HCEC 1CT (cell line): ENCODE measurements at regions not wholly inside any gene's neighbourhood (a gene's known extent, or its start where the extent isn't known, plus 50 kb on each side); places are given as distances from the start of the nearest gene placed in this dataset.
"Not testable (repeated sequence)": the region's sequence is repeated elsewhere in the genome, so short reads cannot be mapped to it uniquely, and the experiment has no call there.

ENCODE experiments used
- DNase-seq: peaks from one replicate; pipeline ENCODE4 v3.0.0-alpha.2; 2017

DNA sequence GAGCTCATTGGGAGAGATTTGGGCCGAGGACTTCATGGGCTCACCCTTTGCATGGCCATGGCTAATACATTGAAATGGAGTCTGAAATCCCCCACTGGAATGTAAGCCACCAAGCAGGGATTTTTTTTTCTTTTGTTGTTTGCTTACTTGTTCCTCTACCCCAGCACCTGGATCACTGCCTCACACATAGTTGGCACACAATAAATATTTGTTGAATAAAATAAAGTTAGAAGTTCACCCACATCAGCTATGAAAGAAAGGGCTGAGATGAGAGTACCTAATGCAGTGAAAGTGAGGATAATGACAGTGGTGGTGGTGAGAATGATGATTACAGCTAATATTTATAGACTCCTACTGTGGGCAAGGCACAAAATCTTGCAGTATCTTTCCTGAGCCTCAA lies 98.1 kb upstream of the ANXA1 start:
- no peak for DNase-seq

DNA sequence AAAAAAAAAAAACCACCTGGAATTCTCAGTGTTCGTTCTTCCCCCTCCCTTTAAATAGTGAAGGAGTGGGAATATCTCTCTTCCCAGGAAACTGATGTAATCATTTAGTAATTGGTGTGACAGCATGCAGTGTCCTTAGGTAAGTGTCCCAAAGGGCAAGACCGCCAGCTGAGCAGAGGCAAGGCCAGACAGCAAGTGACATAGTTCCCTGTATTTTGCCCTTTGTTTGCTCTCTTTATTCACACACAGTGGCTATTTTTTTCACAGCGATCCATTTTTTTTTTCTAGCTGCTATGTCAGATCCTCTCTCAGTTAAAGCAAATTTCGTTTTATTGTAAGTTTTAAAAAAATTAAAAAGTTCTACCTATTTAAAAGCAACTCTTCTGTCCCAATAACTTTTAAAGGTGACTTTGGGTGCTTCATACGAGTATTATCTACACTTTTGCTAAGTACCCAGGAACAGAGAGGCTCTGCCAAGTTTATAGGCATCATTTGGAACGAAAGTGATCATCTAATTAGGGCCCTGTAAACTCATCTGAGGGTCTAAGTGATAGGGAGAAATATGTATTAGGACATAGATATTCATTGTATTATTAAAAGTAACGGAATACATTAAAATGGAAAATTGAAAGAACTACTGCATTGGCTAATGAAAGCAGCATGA lies 98.2 kb upstream of the ALDH1A1 start:
- no peak for DNase-seq

DNA sequence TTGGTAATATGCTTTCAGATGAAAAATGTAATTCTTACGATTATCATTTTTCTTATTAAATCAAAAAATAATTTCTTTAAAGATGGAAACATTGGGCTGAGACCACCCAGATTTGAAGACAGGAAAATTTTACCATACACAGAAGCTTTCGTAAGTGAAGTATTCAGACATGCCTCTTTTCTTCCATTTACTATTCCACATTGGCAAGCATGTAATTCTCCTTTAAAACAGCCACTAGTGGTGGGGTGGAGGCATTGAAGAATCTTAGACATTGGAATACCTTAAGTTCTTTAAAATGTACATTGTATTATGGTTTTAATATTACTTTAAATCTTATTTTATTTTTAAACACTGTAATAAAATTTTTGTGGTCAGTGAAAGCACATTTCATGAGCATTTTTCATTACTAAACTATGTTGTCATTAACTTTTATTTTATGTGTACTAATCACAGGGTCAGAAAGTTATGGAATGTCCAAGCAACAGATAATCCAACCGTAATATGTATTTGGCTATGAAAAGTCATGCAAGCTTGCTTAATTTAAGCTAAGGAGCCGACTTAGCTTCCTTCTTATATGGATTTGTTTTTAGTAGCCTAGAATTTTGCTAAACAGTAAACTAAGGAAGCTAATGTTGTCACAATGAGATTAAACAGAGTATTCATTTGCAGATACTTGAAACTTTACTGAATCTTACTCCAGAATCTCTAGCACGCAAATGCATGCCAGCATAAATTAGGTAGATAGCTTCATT lies 97.4 kb upstream of the ALDH1A1 start:
- peak; percentile 54 for DNase-seq

DNA sequence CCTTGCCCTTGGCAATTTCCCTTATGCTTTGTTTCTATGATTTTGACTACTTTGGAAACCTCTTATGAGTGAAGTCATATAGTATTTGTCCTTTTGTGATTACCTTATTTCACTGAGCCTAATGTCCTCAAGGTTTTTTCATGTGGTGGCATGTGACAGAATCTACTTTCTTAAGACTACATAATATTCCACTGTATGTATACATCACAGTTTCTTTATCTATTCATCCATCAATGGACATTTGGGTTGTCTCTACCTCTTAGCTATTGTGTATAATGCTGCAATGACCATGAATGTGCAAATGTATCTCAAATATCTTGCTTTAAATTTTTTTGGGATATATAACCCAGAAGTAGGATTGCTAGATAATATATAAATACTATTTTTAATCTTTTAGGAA lies 96.4 kb upstream of the ALDH1A1 start:
- no peak for DNase-seq

DNA sequence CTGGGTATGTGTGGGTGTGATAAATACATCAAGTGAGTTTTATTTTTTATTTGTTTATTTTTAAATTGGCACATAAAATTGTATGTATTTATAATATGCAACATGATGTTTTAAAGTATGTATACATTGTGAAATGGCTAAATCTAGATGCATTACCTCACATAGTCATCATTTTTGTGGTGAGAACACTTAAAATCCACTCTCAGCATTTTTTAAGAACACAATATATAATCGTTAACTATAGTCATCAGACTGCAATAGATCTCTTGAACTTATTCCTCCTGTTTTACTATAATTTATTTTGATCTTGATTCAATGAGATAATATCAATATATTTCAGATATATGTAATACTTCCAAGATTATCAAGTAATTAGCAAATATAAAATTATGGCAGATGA lies 93.9 kb upstream of the ALDH1A1 start:
- DNase-seq: no peak

DNA sequence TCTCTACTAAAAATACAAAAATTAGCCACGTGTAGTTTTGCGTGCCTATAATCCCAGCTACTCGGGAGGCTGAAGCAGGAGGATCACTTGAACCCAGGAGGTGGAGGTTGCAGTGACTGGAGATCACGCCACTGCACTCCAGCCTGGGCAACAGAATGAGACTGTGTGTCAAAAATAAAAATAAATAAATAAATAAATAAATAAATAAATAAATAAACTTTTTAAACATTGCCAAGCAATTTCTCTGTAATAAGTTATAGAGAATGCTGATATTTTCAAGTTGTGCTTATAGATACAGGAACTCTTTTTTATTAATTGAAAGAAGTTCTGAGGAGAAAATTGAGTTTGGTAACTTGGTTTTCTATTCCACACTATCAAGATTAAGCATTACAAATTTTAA lies 91.9 kb upstream of the ALDH1A1 start:
- DNase-seq: not testable (repeated sequence)

DNA sequence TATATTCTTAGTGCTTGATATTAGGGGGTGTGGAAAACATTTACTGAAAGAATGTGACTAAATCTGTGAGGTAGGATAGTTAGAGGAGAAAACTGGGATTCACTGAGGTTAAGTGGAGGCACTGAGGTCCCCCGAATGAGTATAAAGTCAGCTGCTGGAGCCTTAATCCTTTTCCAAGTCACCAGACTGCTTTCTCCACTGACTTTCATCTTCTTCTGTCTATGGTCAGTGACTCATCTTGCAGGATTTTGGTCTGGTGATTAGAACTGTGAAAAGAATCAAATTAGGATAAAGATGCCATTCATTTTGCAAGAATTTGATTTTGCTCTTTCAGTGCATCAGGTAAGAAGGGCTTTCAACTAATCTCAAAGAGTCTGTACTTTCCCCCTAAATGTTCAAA lies 89.3 kb upstream of the ALDH1A1 start:
- peak; percentile 60 for DNase-seq

DNA sequence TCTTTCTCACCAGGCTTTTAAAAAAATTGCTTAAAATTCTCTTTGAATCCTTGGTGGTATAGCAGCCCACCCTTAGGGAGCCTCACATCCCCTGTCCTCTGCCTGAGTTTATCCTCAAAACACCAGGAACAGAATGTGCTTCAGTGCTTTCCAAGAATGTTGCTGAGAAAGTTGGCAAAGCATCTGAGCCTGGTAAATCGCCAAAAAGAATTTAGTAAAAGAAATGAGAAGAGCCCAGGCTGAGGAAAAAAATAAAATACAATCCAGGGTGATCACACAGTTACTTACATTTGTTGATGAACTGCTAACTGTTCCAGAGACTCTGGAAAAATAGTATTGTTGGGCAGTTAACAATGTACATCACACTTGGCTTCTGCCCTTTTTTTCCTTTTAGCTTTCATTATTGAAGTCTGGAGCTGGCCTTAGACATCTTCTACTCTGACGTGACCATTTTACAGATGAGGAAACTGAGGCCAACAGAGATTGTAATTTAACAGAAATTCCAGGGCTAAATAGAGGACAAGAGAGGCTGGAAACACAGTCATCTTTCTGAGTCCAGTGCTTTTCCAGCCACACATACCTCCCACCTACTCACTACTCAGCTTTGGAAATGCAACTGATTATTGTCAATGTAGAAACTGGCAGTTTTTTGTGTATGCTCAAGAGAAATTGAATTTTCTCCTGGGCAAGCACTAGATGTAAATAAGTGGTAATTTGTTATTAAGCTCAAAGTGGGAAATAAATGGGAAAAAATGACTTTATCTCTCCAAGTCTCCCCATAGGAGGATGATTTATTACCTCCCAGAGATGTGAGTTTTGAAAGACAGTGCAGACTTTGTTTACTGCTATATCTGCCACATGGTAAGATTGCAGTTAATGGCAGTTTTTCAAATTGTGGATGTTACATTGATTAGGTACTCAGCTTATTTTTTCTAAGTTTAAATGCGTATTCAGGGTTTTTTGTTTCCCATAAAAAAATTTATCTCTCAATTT lies 86.7 kb upstream of the ALDH1A1 start:
- no peak for DNase-seq

DNA sequence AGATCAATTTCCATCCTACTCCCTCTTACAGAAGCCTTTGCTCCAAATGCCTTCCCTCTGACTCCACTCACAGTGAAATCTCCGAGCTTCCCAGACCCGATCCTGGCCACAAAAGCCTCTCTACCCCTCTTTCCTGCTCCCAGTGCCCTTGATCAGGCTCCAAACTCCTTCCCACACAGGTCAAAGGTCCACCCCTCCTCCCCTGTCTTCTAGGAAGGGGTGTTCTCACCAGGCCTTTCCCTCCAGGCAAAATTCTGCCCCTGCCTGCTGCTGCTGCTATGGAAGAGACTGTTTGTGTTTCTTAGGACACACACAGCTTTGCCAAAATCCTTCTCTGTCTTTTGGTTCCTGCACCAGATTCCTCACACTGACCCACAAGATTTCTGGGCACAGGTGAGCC lies 85.8 kb upstream of the ALDH1A1 start:
- DNase-seq: peak; percentile 52

DNA sequence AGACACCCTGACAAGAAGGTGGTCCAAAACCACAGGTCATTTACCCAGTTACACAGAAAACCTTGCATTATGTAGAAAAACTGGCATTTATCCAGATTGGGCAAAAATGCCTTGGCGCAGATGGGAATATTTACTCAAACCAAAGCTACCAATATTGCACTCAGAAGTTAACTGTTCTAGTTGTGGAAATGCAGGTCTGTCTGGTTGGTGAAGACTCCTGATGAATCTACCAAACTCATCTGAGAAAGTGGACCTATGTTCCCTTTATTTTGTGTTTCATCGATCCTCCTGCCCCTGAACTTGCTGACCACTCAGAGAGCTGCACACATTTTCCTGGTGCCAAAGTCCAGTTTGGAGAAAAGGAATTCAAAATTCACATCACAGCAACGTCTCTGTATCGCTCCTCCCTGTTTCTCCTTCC lies 85.2 kb upstream of the ALDH1A1 start:
- no peak for DNase-seq

DNA sequence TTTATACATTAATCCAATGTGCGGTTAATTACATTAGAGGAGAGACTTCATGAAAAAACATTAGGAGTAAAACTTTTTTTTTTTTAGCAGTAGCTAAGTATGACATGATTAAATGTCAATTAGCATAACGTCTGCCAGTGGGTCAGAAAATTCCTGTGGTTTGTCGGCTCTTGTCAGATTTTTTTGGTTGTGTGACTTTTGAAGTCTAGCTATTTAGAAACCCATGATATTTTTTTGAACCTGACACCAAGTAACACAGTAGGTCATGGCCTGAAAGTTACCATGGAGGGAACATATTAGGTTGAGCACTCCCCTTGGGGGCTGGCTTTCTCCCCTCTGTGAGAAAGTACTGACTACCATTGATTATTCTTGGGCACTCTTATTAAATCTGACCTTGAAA lies 84.8 kb upstream of the ALDH1A1 start:
- DNase-seq: no peak

DNA sequence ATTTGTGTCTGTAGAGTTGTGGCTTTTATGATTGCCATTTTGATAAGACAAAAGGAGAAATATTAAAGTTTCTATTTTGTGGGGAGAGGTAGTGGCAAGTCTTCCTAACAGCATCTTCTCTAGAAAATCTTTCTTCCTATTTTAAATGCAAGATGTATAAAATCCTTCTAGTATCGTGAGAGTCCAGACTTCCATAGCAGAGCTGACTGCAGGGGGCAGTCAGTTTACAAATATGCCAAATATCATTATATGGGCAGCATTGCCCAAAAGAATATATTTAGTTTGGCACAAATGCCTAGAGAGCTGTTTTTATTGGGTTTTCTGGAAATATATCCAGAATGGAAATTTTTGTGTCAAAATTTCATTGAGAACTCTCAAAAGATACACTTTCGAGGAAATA lies 82.1 kb upstream of the ALDH1A1 start:
- no peak for DNase-seq

DNA sequence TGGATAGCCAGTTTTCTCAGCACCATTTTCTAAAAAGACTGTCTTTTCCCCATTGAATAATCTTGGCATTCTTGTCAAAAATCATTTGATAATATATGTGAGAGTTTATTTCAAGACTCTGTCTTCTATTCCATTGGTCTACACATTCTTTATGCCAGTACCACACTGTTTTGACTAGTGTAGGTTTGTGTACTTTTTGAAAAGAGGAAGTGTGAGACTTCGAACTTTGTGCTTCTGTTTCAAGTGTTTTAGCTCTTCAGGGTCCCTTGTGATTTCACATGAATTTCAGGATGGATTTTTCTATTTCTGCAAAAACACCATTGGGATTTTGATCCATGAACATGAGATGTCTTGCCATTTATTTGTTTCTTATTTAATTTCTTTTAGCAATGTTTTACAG lies 78.5 kb upstream of the ALDH1A1 start:
- no peak for DNase-seq

DNA sequence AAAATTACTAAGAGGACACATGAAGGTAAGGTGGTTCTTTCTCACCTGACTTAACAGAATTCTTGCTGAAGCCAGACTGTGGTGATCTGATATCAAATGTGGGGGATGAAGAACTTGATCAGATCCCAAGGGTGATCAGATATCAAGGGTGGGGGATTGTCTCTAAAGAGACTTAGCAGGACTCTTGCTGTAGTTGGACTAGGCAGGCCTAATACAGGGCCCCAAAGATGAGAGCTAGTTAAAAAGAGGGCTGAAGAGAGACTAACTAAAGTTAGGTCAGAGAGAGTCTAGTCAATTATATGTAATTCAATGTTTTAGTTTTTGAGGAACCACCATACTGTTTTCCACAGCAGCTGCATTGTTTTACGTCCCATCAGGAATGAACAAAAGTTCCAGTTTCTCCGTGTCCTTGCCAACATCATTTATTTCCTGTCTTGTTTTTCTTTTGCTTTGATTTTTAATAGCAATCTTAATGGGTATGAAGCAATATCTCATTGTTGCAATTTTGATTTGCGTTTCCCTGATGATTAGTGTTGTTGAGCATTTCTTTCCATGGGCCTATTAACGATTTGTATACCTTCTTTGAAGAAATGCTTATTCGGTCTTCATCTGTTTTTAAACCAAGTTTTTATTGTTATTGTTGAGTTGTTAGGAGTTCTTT lies 77.6 kb upstream of the ALDH1A1 start:
- no peak for DNase-seq

DNA sequence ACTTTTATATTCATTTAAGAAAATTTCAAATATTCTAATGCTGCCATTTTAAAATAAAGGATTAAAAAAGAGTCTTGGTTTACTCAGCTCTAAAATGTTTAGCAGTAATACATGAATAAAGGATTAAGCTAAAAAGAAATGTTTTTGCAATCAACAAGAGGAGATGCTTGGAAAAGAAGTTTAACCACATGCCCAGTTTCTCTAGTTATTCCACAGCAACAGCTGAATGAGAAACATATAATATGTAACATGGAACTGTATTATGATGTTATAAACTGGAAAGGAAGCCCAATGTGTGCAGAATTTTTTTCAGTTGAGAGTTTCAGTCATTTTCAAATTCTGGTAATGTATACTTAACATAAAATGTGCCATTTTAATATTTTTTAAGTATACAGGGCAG lies 76.5 kb upstream of the ALDH1A1 start:
- DNase-seq: no peak

DNA sequence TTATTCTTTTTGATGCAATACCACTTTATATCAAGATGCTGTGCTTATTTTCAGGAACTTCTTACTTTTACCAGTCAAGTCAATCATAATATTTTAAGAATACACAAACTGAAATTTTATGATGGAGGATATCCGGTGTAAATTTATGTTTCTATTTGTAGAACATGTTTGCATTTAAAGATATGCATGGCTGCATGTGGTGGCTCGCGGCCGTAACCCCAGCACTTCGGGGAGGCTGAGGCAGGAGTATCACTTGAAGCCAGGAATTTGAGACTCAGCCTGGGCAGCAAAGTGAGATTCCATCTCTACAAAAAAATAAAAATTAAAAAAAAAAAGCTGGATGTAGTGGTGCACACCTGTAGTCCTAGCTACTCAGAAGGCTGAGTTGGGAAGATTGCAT lies 73.5 kb upstream of the ALDH1A1 start:
- DNase-seq: no peak

DNA sequence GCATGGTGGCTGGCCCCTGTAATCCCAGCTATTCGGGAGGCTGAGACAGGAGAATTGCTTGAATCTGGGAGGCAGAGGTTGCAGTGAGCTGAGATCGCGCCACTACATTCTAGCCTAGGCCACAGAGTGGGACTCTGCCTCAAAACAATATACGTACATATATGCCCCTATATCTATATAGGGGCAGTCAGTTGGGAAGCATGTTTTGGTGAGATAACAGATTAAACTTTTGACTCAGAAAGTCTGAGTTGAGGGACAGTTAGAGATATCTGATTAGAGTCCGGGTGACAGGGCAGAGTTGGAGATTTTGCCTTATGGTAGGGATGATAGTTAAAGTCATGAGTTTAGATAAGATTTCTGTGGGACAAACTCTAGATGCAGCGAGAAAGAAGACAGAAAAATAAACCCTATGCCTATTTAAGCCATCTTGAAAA lies 71.8 kb upstream of the ALDH1A1 start:
- no peak for DNase-seq

DNA sequence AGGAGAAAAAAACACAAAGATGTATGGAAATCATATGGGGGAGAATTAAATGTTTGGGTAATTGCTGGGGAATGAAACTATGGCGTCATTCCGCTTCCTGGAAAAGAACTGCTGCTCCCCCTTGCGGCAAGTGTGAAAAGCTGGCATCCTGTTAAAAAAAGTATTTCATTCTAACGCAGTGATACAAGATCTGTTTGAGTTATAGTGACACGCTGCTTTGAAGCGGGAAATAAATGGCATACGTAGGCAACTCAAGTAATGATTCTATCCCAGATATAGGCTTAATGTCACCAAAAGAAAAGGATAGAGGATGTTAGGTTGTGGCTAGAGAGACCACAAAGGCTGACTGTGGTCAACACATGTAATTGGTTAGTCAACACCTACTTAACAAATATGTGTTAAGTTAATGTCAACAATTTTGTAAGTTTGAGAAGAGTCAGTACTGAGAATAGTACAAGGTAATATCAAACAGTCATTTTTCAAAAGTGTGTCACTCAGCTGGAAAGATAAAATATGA lies 70.2 kb upstream of the ALDH1A1 start:
- peak; percentile 80 for DNase-seq

DNA sequence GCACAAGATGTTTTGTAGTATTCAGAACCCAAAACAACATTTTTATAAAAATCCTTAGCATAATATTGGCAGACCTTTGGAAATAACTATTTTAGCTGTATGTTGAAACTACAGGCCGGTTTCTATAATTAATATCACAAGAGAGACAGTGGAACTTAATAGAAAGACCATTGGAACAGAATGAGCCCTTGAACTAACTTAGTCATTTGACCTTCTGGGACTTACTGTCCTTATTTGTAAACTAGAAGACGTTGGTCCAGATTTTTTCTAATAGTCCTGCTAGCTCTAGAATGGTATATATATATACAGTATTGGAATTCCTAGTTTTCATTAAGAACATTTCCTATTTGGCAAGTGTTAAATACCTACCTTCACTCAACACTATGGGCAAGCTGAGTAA lies 69.5 kb upstream of the ALDH1A1 start:
- no peak for DNase-seq

DNA sequence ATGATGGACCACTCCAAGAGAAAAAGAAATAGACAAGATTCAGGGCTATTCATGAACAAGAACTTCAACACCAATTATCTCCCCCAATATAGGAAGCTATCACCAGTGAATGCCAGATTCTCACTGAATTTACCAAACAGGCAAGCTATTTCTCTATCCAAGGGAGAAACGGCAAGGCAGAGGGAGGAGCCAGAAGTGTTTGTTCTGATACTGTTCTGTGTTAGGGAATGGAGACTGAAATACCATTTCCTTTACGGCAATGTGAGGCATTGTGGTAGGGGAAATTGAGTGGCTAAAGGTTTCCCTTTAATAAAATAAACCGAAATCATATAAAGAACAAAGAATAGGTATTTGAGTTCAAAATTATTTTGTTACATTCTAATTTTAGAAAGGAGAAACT lies 68.0 kb upstream of the ALDH1A1 start:
- no peak for DNase-seq

DNA sequence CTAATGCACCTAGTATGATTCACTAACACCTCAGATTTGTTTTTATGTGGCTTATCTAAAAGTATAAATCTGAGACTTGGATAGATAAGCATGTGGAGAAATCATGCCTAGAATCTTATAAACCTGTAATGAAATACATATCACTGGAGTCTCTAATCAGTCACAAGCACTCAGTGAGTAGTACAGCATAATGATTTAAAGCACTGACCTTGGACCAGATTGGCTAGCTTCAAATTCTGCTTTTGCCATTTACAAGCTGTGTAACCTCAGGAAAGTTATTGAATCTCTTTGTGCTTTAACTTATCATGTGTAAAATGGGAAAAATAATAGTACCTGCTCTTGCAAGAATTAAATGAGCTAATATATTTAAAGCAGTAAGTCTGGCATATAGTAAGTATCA lies 61.2 kb upstream of the ALDH1A1 start:
- no peak for DNase-seq

DNA sequence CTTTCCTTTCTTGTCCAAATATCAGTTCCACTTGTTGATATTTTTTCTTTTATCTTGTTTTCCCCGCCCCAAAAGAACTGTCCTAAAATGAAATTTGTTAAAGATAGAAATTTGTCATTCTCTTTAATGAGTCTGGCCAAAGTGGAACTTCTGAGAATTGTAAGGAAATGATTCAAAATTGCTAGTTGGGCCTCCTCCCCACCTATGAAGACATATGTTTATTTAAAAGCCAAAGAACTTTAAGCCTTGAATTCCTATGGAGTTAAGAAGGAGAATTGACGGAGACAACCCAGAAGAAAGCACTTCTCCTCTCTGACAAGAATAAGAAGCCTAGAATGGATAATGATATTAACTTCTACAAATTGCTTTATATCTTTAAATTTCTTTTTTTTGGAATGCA lies 59.1 kb upstream of the ALDH1A1 start:
- DNase-seq: no peak
